Ascending aorta (tissue), 2 donors: ENCODE measurements at regions not wholly inside any gene's neighbourhood (a gene's known extent, or its start where the extent isn't known, plus 50 kb on each side); places are given as distances from the start of the nearest gene placed in this dataset.

Experiments
- DNase-seq, 2 donors: peaks; one replicate each; pipeline ENCODE4 v3.0.0-alpha.2; 2019; ENCODE audit warnings: low spot score in 2 of 2
- H3K27ac ChIP-seq, 2 donors: fragments of 200-600 bp; sonication (generic); one replicate each; pipeline ENCODE4 v1.5.1; 2016 to 2017; ENCODE audit warnings: mild to moderate bottlenecking in 1 of 2
- H3K27me3 ChIP-seq: fragments of 200-600 bp; sonication (generic); one replicate; pipeline ENCODE4 v1.5.1; 2017
- H3K36me3 ChIP-seq, 2 donors: fragments of 200-600 bp; sonication (generic); one replicate each; pipeline ENCODE4 v1.5.1; 2016
- H3K4me1 ChIP-seq, 2 donors: fragments of 200-600 bp; sonication (generic); one replicate each; pipeline ENCODE4 v1.5.1; 2016 to 2017; ENCODE audit warnings: mild to moderate bottlenecking in 1 of 2
- H3K4me3 ChIP-seq, 2 donors: fragments of 200-600 bp; sonication (generic); one replicate each; pipeline ENCODE4 v1.5.1; 2016 to 2017; ENCODE audit warnings: mild to moderate bottlenecking in 1 of 2
- H3K9me3 ChIP-seq, 2 donors: fragments of 200-600 bp; sonication (generic); one replicate each; pipeline ENCODE4 v1.5.1; 2016
- CTCF ChIP-seq, 3 experiments: fragments of 200-600 bp in 2 of 3; fragments of 450-650 bp in 1 of 3; sonication (generic) in 2 of 3; IDR thresholded peaks; one replicate each; pipeline ENCODE4 v1.5.1; 2016 to 2019; ENCODE audit warnings: antibody characterized with exemption in 3 of 3, mild to moderate bottlenecking in 1 of 3, moderate library complexity in 1 of 3
- intact Hi-C: fragments of 100-400 bp; cut with DNase I; formaldehyde crosslinking; loops from one replicate; pipeline ENCODE4 v1.15.1; 2023

- Histone ChIP-seq H3K36me3 (no peaks in the 10 kb centered on the region), H3K4me1 (no peaks in the 10 kb centered on the region), H3K4me3 (no peak overlapping the region), H3K27ac (no peak overlapping the region), H3K27me3 (no peaks in the 10 kb centered on the region), H3K9me3 (no peaks in the 10 kb centered on the region)
- TF ChIP-seq CTCF (IDR thresholded peaks at IDR 0.05): no peak
- DNase-seq: no peak
- intact Hi-C loops: no loop called here
Measured at GRCh38 chr9:81344366-81344765, 345.0 kb downstream of the TLE1 start.

GRCh38 chr9:81335879-81336421, 353.4 kb downstream of the TLE1 start:
- no peaks in the 10 kb centered on the region for H3K4me1 ChIP-seq
- peaks cover 0 to 16% of the 10 kb centered on the region in 2 donors for H3K9me3 ChIP-seq
- no peaks in the 10 kb centered on the region for H3K27me3 ChIP-seq
- no peaks in the 10 kb centered on the region for H3K36me3 ChIP-seq
- TF ChIP-seq CTCF (IDR thresholded peaks at IDR 0.05): no peak
- intact Hi-C loops: no loop called here
- H3K27ac ChIP-seq: peak overlapping the region in 1 of 2 donors; percentile 4
- no peak for DNase-seq
- no peak overlapping the region for H3K4me3 ChIP-seq

- no peaks in the 10 kb centered on the region for H3K36me3 ChIP-seq
- no peaks in the 10 kb centered on the region for H3K27me3 ChIP-seq
- intact Hi-C loops: loop anchor here (5.0 kb wide), 2 partner anchors 176 to 366 kb away; partner anchors contain the start of gene TLE1
- H3K4me3 ChIP-seq: no peak overlapping the region
- TF ChIP-seq CTCF (IDR thresholded peaks at IDR 0.05): no peak
- no peak overlapping the region for H3K27ac ChIP-seq
- peaks cover 15 to 31% of the 10 kb centered on the region in 2 donors for H3K9me3 ChIP-seq
- no peaks in the 10 kb centered on the region for H3K4me1 ChIP-seq
- no peak for DNase-seq
Measured at GRCh38 chr9:81321551-81321950, 367.8 kb downstream of the TLE1 start.

- H3K4me1 ChIP-seq: no peaks in the 10 kb centered on the region
- H3K27me3 ChIP-seq: no peaks in the 10 kb centered on the region
- intact Hi-C loops: loop anchor here (5.0 kb wide), 2 partner anchors 176 to 366 kb away; partner anchors contain the start of gene TLE1
- peaks cover 15 to 26% of the 10 kb centered on the region in 2 donors for H3K9me3 ChIP-seq
- no peak for DNase-seq
- H3K4me3 ChIP-seq: no peak overlapping the region
- TF ChIP-seq CTCF (IDR thresholded peaks at IDR 0.05): no peak
- H3K36me3 ChIP-seq: no peaks in the 10 kb centered on the region
- no peak overlapping the region for H3K27ac ChIP-seq
Measured at GRCh38 chr9:81320909-81321482, 368.4 kb downstream of the TLE1 start.

- TF ChIP-seq CTCF (IDR thresholded peaks at IDR 0.05): no peak
- Histone ChIP-seq H3K36me3 (no peaks in the 10 kb centered on the region), H3K27me3 (no peaks in the 10 kb centered on the region)
Measured at GRCh38 chr9:81318571-81318970, 370.8 kb downstream of the TLE1 start.

More at GRCh38 chr9:81318571-81318970, 370.8 kb downstream of the TLE1 start:
- Histone ChIP-seq H3K4me1 (no peaks in the 10 kb centered on the region), H3K9me3 (peaks cover 0 to 5% of the 10 kb centered on the region in 2 donors), H3K27ac (no peak overlapping the region), H3K4me3 (no peak overlapping the region)
- DNase-seq: no peak
- intact Hi-C loops: no loop called here
